SK-N-SH treated with all-trans-retinoic acid at 6 μM for 48 hours (cell line): ENCODE measurements at regions not wholly inside any gene's neighbourhood (a gene's known extent, or its start where the extent isn't known, plus 50 kb on each side); places are given as distances from the start of the nearest gene placed in this dataset.

Source experiments
- CSDC2 ChIP-seq: fragments of 250-450 bp; sonication (Bioruptor Pico); IDR thresholded peaks from 2 replicates; pipeline ENCODE4 v1.5.0; 2020; ENCODE audit warnings: mild to moderate bottlenecking, moderate library complexity
- PPARA ChIP-seq: fragments of 250-450 bp; sonication (Bioruptor Pico); IDR thresholded peaks from 2 replicates; pipeline ENCODE4 v1.5.0; 2020; ENCODE audit warnings: mild to moderate bottlenecking, borderline replicate concordance
- SNAI2 ChIP-seq: fragments of 250-450 bp; sonication (Bioruptor Pico); IDR thresholded peaks from 2 replicates; pipeline ENCODE4 v1.5.0; 2020; ENCODE audit warnings: mild to moderate bottlenecking, moderate library complexity
- TCF4 ChIP-seq: fragments of 250-450 bp; sonication (Bioruptor Pico); IDR thresholded peaks from 2 replicates; pipeline ENCODE4 v1.8.0; 2021; ENCODE audit warnings: mild to moderate bottlenecking, moderate library complexity, borderline replicate concordance
- TOX ChIP-seq: fragments of 250-450 bp; sonication (Bioruptor Pico); IDR thresholded peaks from 2 replicates; pipeline ENCODE4 v1.8.0; 2021; ENCODE audit warnings: mild to moderate bottlenecking, moderate library complexity, borderline replicate concordance
- ZFP3 ChIP-seq: fragments of 250-450 bp; sonication (Bioruptor Pico); IDR thresholded peaks from 2 replicates; pipeline ENCODE4 v1.5.0; 2020; ENCODE audit warnings: mild to moderate bottlenecking, moderate library complexity
- ZFP30 ChIP-seq: fragments of 450-650 bp; formaldehyde crosslinking; IDR thresholded peaks from 2 replicates; pipeline ENCODE4 v1.5.0; 2022; ENCODE audit warnings: mild to moderate bottlenecking, moderate library complexity
- ZNF565 ChIP-seq: fragments of 450-650 bp; formaldehyde crosslinking; conservative IDR thresholded peaks from 2 replicates; pipeline ENCODE4 v1.5.0; 2020; ENCODE audit warnings: low read depth, mild to moderate bottlenecking, moderate library complexity
- ZNF8 ChIP-seq: fragments of 450-650 bp; formaldehyde crosslinking; IDR thresholded peaks from 2 replicates; pipeline ENCODE4 v1.5.0; 2020; ENCODE audit warnings: mild to moderate bottlenecking, moderate library complexity
- TF ChIP-seq, protein P1 (sequence below): fragments of 250-450 bp; sonication (Bioruptor Pico); IDR thresholded peaks from 2 replicates; pipeline ENCODE4 v1.8.0; 2020; ENCODE audit warnings: mild to moderate bottlenecking, moderate library complexity, borderline replicate concordance
- TF ChIP-seq, protein P2 (sequence below): fragments of 250-450 bp; sonication (Bioruptor Pico); IDR thresholded peaks from 2 replicates; pipeline ENCODE4 v1.5.1; 2020; ENCODE audit warnings: low read depth, mild to moderate bottlenecking, moderate library complexity
- TF ChIP-seq, protein P3 (sequence below): fragments of 250-450 bp; sonication (Bioruptor Pico); IDR thresholded peaks from 2 replicates; pipeline ENCODE4 v1.8.0; 2021; ENCODE audit warnings: low read depth, mild to moderate bottlenecking, moderate library complexity, borderline replicate concordance

DNA sequence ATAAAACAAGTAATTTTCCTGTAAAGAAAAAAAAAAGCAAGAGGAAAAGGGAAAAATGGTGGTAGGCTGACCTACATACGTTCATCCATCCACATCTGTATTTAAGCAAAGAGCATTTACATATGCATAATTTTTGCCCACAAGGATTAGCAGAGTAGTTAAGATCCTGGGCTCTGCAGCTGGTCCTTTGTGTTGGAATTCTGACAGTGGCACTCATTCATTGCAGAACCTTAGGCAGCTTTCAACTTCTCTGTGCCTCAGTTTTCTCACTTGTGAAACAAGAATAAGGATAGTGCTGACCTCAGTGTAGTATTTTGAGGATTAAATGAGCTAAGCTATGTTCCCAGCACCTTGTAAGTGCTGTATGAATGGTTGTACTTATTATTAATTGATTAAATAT, 211.3 kb downstream of the ARL4C start:
- TF ChIP-seq, protein P1, sequence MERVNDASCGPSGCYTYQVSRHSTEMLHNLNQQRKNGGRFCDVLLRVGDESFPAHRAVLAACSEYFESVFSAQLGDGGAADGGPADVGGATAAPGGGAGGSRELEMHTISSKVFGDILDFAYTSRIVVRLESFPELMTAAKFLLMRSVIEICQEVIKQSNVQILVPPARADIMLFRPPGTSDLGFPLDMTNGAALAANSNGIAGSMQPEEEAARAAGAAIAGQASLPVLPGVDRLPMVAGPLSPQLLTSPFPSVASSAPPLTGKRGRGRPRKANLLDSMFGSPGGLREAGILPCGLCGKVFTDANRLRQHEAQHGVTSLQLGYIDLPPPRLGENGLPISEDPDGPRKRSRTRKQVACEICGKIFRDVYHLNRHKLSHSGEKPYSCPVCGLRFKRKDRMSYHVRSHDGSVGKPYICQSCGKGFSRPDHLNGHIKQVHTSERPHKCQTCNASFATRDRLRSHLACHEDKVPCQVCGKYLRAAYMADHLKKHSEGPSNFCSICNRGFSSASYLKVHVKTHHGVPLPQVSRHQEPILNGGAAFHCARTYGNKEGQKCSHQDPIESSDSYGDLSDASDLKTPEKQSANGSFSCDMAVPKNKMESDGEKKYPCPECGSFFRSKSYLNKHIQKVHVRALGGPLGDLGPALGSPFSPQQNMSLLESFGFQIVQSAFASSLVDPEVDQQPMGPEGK = no peak
- TF ChIP-seq ZNF8 (no peak), TOX (CRISPR knock-in tag) (no peak), CSDC2 (CRISPR knock-in tag) (no peak), ZNF565 (CRISPR knock-in tag) (no peak), SNAI2 (CRISPR knock-in tag) (no peak), TCF4 (CRISPR knock-in tag) (no peak), ZFP30 (CRISPR knock-in tag) (no peak), ZFP3 (CRISPR knock-in tag) (no peak), PPARA (CRISPR knock-in tag) (no peak)
- TF ChIP-seq, protein P2, sequence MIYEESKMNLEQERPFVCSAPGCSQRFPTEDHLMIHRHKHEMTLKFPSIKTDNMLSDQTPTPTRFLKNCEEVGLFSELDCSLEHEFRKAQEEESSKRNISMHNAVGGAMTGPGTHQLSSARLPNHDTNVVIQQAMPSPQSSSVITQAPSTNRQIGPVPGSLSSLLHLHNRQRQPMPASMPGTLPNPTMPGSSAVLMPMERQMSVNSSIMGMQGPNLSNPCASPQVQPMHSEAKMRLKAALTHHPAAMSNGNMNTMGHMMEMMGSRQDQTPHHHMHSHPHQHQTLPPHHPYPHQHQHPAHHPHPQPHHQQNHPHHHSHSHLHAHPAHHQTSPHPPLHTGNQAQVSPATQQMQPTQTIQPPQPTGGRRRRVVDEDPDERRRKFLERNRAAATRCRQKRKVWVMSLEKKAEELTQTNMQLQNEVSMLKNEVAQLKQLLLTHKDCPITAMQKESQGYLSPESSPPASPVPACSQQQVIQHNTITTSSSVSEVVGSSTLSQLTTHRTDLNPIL (CRISPR knock-in tag) = no peak
- TF ChIP-seq, protein P3, sequence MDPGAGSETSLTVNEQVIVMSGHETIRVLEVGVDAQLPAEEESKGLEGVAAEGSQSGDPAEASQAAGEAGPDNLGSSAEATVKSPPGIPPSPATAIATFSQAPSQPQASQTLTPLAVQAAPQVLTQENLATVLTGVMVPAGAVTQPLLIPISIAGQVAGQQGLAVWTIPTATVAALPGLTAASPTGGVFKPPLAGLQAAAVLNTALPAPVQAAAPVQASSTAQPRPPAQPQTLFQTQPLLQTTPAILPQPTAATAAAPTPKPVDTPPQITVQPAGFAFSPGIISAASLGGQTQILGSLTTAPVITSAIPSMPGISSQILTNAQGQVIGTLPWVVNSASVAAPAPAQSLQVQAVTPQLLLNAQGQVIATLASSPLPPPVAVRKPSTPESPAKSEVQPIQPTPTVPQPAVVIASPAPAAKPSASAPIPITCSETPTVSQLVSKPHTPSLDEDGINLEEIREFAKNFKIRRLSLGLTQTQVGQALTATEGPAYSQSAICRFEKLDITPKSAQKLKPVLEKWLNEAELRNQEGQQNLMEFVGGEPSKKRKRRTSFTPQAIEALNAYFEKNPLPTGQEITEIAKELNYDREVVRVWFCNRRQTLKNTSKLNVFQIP (CRISPR knock-in tag) = no peak
